ENCODE measurements at regions not wholly inside any gene's neighbourhood (a gene's known extent, or its start where the extent isn't known, plus 50 kb on each side); places are given as distances from the start of the nearest gene placed in this dataset.

DNA sequence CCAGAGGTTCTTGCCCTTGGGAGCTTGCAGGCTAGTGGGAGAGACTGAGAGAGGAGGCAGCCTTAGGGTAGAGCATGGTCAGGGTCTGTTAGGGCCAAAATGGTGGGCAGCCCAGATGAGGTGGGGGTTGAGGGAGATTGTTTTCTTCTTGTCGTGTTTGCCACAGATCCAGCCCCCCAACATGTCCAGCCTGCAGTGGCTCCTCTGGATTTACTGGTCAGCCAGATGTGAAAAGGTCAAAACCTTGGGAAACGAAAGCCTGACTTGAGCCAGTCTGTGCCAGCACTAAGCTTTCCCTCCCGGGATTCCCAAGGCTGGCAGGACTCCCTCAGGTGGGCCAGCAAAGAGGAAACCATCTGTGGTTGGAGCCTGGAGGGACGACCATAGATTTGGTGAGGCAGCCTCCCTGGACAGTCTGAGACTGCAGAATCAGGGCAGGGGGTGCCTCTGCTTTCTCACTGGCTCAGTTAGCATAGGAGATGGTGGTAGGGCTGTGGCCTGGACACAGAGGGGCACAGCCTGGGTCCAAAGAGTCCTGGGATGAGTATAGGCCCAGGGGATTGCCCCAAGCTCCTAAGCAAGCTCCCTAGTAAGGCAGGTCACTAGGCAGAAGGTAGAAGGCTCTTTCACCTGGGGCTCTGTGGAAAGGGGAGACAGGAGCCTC, 51.2 kb upstream of the PRR23C start:
- DNase-seq (ENCODE audit: low read depth): no peak
- in situ Hi-C loops (cut with HindIII; ENCODE audit: low sequenced_read_pairs): no loop called here
- TF ChIP-seq CTCF (IDR thresholded peaks at IDR 0.05; ENCODE audit: low read depth, low read length, missing control alignments): no peak
- no peak overlapping the region for H3K4me3 ChIP-seq (ENCODE audit: low read depth, low read length)

DNA sequence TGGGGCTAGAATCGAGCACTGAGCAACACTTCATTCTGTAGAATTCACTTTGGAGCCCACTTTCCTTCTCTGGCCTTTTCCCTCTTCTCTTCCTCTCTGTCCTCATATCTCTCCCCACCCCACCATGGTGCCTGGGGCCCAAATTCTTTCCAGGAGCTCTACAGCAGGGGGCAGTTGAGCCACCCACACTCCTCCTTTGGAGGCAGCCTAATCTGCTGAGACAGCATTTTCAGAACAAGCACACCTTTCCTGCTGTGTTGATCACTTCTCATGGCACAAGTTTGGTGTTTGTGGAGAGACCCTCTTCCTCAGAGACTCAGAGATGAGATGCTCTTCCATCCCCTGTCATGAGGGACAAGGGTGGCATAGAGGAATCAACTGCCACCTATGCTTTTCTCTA, 52.0 kb upstream of the PRR23C start:
- no peak for DNase-seq (ENCODE audit: low read depth)
- TF ChIP-seq CTCF (IDR thresholded peaks at IDR 0.05; ENCODE audit: low read depth, low read length, missing control alignments): no peak
- H3K4me3 ChIP-seq (ENCODE audit: low read depth, low read length): no peak overlapping the region
- in situ Hi-C loops (cut with HindIII; ENCODE audit: low sequenced_read_pairs): no loop called here

GRCh38 chr3:139098391-139098790, 53.7 kb upstream of the PRR23C start:
- no peak for TF ChIP-seq CTCF (IDR thresholded peaks at IDR 0.05; ENCODE audit: low read depth, low read length, missing control alignments)
- in situ Hi-C loops (cut with HindIII; ENCODE audit: low sequenced_read_pairs): no loop called here
- DNase-seq (ENCODE audit: low read depth): no peak
- H3K4me3 ChIP-seq (ENCODE audit: low read depth, low read length): no peak overlapping the region

DNA sequence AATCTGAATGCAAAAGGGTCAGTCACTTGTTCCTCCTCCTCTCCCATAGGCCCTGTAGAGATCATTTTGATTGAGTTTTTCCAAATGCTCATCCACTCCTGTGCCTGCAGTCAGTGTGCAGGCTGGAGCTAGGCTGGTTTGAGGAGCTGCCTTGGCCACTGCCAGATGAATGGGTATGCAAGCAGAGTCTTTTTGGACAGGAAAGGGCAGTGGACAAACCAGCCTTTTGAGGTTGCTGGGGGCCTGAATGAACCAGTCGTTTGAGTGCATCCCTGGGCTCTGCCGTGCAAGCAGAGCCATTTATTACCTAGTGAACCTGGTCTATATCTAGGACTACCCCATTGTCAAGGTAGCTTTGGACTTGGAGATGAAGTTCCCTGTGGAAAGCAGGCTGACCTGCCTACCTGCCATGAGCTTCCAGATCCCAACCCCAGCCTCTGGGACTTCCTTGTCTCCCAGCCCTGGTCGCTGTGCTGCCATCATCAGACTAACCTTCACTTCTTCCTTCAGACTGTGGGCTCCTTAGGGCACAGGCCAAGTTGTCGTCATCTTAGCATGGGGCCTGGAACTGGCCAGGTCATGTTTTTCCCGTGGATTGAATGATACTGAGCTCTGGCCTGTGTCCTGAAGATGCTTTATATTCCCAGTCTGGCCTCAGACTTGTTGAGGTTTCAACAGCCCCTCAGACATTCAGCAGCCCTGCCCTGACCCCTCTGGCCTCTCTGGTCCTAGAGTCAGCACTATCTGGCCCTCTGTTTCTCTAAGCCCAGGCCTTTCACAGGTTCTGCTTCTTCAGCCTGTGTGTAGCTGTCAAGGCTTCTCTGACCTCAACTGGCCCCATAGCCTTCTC, 55.5 kb upstream of the PRR23C start:
- no peak overlapping the region for H3K4me3 ChIP-seq (ENCODE audit: low read depth, low read length)
- no peak for DNase-seq (ENCODE audit: low read depth)
- in situ Hi-C loops (cut with HindIII; ENCODE audit: low sequenced_read_pairs): no loop called here
- no peak for TF ChIP-seq CTCF (IDR thresholded peaks at IDR 0.05; ENCODE audit: low read depth, low read length, missing control alignments)

GRCh38 chr3:139100821-139101220, 56.1 kb upstream of the PRR23C start:
- no peak overlapping the region for H3K4me3 ChIP-seq (ENCODE audit: low read depth, low read length)
- DNase-seq (ENCODE audit: low read depth): no peak
- TF ChIP-seq CTCF (IDR thresholded peaks at IDR 0.05; ENCODE audit: low read depth, low read length, missing control alignments): no peak
- in situ Hi-C loops (cut with HindIII; ENCODE audit: low sequenced_read_pairs): no loop called here

GRCh38 chr3:139101396-139101795, 56.7 kb upstream of the PRR23C start:
- DNase-seq (ENCODE audit: low read depth): no peak
- H3K4me3 ChIP-seq (ENCODE audit: low read depth, low read length): no peak overlapping the region
- in situ Hi-C loops (cut with HindIII; ENCODE audit: low sequenced_read_pairs): no loop called here
- no peak for TF ChIP-seq CTCF (IDR thresholded peaks at IDR 0.05; ENCODE audit: low read depth, low read length, missing control alignments)
